HG03575 (cell line): ENCODE measurements at regions not wholly inside any gene's neighbourhood (a gene's known extent, or its start where the extent isn't known, plus 50 kb on each side); places are given as distances from the start of the nearest gene placed in this dataset.
"Not testable (repeated sequence)": the region's sequence is repeated elsewhere in the genome, so short reads cannot be mapped to it uniquely, and the experiment has no call there.

Experiments used
- ATAC-seq: cut with Tn5 transposase; IDR thresholded peaks from one replicate; pipeline ENCODE4 v1.9.1; 2021; ENCODE audit not compliant: unreplicated experiment, insufficient number of reproducible peaks, low FRiP score; ENCODE audit errors: extremely low read depth

DNA sequence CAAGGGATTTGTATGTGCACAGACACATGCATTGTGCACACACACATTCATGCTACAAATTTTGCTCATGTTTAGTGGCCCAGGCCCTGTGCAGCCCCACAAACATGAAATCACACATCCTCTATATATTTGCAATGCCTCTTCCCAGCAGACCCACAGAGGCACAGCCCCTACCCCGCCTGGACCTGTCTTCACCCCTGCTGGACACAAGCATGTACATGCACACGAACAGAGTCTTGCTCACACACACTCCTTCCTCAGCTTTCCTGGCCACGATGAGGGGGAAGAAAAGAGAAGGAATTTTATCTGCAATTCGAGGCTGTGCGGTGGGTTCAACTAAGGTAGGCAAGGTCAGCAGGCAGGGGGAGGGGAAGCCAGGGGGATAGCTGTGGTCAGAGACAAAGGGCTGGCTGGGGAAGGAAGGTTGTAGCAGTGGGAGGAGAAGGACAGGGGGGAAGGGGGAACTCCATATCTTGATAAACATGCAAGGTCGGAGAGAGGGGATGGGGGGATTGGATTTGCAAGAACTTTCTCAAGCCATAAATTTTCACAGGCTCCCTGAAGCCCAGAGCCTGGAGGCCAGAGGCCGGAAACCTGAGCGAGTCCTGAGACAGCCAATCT lies 156.4 kb downstream of the EFNB1 start:
- ATAC-seq = no peak

DNA sequence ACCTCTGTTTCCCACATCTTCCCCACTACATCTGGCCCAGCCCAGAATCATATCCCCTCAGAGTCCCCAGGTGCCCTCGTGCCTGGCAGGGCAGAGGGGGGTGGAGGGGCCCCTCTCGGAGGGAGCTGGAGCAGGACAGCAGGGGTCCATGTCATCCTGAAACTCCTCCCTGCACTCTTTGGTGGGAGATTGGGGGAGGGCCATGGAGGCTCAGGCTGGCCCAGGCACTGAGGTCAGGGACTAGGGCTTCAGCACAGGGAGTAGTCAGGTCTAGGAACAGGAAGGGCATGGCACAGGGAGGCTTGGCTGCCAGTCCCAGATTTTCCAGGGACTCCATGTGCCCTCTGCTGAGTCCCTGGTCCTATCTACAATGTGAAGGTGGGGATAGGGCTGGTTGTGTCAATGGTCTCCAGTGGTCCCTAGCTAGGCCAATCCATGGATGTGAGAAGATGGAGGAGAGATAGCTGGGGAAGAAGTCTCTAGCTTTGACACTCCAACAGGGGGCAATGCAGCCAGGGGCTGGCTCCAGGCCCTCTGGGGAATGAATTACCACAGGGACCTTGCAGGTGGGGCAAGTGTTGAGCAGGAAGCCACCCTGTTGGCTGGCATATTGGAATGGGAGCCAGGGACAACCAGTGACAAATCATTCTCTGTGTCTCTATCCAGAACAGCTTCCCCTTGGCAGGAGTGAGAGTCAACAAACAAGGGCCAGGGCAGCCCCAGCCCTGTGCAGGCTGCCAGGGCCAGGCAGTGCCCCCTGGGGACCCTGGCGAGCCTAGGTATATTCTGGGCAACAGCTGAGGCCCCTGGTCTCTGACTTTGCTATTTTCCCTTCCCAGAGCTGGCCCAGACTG lies 154.4 kb downstream of the EFNB1 start:
- no peak for ATAC-seq

DNA sequence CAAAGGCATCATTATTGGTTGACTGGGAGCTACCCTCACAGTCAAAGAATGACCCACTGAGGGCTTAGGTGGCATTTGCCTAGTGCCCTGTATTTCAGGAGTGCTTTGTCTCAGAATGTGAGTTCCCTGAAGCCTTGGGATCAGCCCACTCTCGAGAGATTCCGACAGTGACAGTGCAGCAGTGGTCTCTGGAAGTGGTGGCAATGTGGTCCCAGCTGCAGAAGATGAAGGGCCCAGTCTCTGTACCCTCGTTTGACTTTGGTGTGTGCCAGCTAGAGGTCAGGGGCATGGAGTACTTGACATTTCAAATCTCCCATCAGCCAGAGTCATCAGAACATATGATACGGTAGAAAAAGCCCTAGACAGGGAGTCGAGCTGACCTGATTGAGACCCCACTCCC lies 153.7 kb downstream of the EFNB1 start:
- ATAC-seq = no peak

DNA sequence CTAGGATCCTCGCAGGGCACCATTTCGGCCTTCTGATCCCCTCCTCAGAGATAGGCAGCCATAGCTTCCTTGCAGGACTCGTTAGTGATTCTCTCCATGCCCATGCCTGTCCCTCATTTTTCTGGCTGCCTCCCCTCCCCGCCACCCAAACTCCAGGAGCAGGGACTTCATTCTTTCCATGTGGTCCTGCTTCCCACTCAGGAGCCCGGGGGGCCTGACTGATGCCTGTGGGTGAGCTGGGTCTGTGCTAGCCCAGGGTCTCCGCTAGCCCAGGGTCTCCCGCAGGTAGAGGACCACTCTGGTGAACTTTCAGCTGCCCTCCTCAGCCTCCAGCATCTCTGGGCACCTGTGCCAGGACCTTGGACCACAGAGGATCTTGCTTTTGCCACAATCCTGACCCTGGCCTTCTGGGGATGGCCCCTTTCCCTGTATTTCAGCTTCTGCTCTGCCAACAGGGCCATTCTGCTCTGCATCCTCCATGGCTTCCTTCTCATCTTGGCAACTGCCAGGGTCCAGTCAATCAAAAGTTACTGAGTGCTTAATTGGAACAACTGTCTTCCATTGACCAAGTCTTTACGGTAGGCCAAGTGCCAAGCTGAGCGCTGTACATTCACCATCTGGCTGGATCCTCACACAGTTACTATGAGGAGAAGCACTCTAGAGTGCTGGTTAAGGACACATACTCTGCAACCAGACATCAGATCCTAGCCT lies 152.2 kb downstream of the EFNB1 start:
- ATAC-seq = no peak

DNA sequence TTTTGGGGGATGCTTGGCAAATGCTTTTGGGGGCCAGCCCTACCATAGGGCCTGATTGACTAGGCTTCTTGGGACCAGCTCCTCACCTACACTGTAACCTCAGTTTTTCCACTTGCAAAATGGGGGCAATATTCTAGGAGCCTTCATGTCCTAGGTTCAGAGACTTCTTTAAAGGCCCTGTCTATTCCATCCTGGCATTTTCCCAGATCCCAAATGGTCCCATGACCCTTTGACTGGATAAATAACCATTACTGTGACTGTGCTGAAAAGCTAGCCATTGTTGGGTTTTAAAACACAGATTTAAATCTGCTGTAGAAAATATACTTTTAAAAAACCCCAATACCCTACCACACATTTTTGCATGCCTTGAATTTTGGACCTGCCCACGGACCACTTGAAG lies 149.8 kb downstream of the EFNB1 start:
- no peak for ATAC-seq

DNA sequence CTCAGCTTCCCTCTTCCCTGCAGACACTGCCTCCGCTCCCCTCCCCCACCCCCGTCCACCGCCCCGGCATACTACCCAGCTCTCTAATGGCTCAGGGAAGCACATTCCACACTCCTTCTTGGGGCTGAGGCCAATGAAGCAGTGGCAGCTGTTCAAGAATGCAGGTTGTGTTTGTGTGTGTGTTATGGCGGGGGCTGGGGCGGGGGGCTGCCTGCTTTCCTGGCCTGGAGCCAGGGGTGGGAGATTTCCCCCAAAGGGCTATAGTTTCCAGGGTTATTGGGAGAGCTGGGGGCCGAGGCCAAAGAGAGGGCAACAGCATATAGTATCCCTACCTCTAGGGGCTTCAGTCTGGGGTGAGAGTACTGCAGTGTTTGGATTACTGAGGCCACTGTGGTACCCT lies 149.4 kb downstream of the EFNB1 start:
- no peak for ATAC-seq

DNA sequence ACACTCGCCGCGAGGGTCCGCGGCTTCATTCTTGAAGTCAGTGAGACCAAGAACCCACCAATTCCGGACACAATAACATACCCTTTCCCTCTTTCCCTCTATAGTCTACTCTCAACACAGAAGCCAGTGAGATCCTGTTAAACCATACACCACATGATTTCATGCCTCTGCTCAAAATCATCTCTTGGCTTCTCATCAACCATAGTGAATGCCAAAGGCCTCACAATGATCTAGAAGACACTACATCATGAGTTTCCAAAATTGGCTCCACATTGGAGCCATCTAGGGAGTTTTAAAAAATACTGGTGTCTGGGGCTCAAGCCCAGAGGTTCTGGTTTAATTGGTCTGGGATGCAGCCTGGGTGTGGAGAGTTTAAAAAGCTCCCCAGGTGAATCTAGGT lies 124.5 kb downstream of the EFNB1 start:
- no peak for ATAC-seq

DNA sequence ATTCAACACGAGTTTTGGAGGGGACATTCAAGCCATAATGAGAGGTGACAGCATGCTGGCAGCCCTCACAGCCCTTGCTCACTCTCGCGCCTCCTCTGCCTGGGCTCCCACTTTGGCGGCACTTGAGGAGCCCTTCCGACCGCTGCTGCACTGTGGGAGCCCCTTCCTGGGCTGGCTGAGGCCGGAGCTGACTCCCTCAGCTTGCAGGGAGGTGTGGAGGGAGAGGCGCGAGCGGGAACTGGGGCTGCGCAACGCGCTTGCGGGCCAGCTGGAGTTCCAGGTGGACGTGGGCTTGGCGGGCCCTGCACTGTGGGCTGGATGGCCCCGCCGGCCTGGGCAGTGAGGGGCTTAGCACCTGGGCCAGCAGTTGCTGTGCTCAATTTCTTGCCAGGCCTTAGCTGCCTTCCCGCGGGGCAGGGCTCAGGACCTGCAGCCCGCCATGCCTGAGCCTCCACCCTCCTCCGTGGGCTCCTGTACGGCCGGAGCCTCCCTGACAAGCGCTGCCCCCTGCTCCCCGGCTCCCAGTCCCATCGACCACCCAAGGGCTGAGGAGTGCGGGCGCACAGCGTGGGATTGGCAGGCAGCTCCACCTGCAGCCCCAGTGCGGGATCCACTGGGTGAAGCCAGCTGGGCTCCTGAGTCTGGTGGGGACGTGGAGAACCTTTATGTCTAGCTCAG lies 123.3 kb downstream of the EFNB1 start:
- not testable (repeated sequence) for ATAC-seq

DNA sequence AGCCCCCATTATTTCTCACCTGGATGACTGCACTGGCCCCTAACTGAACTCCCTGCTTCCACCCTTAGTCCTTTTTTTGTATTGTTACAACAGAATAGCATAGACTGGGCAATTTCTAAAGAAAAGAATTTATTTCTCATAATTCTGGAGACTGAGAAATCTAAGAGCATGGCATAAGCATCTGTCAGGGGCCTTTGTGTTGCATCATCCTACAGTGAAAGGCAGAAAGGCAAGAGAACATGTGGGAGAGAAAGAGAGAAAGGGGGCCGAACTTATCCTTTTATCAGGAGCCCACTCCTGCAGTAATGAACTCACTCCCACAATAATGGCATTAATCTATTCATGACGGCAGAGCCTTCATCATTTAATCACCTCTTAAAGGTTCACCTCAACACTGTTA lies 122.1 kb downstream of the EFNB1 start:
- no peak for ATAC-seq

DNA sequence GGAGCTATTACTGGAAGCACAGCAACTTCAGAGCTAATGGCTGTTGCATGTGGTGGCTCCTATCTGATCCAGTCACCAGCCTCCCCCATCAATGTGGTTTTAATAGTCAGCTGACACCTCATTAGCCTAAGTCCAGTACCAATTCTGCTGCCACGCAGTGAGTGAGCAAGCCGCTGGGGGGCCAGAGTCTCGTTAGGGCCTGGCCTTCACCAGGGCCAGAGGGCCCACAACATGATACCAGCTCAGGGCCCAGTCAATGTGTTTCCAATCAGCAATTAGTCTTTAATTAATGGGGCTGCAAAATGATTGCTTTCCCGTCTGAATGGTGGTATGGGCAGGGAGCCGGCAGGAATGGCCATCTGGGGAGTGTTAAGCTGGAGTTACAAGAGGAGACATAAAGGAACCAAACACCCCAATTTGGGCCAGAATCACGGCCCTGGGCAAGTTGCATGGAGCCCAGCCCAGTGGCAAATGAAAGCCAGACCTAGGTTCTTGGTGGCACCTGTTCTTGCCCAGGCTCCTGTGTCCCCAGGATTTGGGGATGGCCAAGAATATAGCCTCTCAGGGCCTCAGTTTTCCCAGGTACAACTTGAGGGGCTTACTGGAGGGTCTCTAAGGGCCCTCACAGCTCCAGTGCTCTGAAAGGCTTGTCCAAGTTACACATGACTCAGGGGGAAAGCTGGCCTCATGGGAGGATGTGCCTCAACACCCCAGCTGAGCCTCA lies 119.2 kb downstream of the EFNB1 start:
- ATAC-seq = no peak

DNA sequence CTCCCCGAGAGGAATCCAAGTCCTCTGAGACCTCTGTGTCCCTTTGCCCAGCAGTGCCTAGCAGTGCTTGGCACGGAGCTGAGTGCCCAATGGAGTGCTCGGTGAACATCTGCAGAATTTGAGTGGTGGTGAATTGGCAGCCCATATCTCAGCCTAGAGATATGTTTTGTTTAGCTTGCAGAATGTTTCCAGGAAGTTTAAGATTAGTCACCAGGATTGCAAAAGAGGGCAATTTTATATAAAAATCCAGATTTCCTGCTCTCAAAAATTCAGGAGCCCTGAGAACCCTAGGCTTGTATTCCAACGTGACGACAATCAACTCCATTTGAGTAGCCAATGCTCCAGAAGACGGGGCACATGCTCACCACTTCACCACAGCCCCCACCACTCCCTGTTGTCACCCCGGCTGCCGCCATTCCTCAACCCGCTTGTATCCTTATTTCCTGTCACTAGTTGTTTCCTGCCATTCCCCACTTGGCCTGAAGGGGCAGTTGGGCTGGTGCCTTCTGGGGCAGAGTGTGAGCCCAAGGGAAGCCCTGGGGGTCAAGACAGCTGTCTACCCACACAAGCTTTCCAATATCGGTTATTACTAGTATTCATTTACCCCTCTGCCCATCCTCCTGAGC lies 116.9 kb downstream of the EFNB1 start:
- no peak for ATAC-seq

DNA sequence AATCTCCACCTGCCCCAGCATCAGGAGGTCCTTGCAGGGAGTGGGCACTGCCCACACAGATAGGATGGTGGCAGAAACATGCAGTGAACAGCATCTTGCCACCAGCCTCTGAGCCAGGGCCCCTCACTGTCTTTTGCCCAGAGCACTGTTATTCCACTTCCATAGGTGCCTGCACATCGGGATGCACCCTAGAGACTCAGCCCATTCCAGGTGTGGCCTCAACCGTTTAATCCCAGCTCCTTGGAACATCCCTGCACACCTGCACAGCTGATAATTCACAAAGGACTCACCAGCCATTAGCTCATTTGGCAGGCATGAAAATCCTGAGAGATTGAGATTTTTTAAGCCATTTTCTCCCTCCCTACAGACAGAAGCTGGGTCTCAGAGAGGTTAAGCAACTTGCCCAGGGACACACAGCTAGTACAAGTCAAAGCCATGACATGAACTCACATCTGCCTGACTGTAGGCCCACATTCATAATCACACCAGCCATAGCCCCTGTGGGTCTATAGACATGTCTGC lies 116.3 kb downstream of the EFNB1 start:
- no peak for ATAC-seq

DNA sequence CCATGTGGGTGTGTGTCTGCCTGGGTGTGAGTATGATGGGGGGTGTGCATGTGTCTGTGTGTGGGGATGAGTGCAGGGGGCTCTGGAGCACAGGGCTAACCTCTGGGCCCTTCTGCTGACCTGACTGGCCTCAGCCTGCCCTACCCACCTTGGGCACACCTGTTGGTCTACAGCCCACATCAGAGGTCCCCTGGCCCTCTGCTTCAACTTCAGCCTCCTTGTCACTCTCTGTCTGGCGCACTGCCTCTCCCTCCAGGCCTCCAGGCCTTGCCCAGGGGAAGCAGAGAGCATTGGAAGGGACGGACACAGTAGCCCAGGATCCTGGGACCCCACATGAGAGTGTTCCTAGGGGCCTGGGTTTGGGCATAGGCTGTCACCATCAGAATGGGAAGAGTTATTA lies 115.4 kb downstream of the EFNB1 start:
- no peak for ATAC-seq

DNA sequence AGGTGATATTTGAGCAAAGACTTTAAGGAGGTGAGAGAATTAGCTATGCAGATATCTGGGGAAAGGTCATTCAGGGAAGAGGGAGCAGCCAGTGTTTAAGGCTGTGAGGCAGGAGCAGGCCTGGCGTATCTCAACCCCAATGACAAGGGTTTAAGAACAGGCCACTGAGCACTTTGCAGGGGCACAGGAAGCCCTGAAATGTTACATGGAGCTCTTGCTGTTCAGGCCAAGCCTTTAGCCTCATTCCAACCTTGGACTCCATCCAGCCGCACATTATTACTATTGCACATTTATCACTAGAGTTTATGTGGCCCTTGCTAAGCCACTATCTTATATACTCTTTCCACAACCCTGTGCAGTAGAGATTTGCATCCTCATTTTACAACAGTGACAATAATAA lies 114.0 kb downstream of the EFNB1 start:
- no peak for ATAC-seq

DNA sequence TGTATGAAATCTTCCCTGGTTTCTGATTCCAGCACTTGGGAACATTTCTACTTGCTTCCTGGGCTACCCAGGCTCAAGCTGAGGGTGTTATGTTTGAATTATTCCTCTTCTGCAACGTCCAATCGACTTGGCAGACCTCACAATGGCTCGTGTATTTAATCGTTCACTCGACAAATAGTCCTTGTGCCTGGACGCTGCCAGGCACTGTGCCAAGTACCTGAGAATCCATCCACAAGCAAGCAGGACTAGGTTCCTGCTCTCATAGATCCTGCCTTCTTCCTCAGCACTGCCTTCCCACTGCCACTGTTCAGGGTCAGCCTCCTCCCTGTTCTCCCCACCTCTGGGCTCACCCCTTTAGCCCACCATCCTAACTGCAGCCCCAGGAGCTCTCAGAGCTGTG lies 113.3 kb downstream of the EFNB1 start:
- ATAC-seq = no peak

DNA sequence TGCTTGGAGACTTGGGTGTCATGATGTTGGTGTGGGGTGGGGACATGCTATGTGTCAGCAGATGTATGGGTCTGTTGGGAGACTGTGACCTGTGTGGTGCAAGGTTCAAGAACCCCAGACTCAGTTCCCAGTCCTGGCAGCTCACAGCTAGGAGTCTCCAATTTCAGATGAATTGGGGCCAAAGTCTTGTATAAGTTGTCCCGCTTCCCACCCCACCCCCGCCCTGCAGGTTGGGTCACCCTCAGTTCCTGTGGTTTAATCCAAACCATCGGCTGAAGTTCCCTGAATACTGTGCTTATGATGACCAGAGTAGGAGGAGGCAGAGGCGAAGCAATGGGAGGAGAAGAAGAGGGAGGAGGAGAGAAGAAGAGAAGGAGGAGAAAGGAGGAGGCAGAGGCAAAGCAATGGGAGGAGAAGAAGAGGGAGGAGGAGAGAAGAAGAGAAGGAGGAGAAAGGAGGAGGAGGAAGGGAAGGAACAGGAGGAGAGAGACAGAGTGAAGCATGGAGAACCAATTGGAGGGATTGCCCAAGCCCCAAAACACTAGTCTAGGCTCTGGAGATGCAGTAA lies 112.6 kb downstream of the EFNB1 start:
- ATAC-seq = no peak

DNA sequence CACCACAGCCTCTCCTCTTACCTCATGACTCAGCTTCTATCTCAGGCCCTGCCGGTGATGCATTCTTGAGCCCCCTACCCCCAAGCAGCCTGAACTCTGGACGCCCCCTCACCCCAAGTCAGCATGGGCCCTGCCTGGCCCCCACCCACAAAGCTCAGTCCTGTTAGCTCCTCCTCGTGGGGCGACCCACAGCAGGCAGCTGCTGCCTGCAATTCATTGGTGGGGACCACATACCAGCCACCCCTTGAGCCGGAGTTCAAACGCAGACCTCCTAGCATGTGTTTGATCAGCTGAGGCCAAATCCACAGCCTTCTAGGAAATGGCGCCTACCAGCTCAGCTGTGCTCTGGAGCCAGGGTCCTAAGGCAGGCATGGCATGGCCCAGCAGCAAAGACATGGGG lies 111.8 kb downstream of the EFNB1 start:
- ATAC-seq = no peak

DNA sequence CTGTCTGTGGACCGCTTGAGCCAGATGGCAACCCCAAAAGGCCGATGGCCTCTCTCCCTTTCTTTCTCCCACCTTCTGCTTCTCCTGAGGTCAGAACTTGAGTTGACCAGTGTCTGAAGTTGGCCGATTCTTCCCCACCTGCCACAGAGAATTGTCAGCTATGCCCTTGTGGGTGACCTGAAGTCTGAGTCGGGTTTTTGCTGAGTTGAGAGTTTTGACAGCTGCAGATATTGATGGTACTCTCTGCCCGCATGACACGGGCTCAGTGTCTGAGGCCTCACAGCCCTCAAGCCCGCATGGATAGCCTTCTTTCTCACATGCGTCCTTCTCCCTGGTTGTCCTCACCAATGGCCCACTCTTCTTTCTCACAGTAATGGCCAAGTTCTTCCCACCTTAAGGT lies 111.0 kb downstream of the EFNB1 start:
- no peak for ATAC-seq
